CD14-positive monocyte (primary cell): ENCODE measurements at regions not wholly inside any gene's neighbourhood (a gene's known extent, or its start where the extent isn't known, plus 50 kb on each side); places are given as distances from the start of the nearest gene placed in this dataset.

Experiments
- DNase-seq, 3 donors: peaks; one replicate each; pipeline ENCODE4 v3.0.0-alpha.2; 2011 to 2022
- H2AFZ ChIP-seq: 2 replicates; pipeline ENCODE4 v1.6.0; 2012; ENCODE audit warnings: mild to moderate bottlenecking, low read depth, low read length, inconsistent platforms; ENCODE audit not compliant: insufficient read depth, poor library complexity, severe bottlenecking
- H3K27ac ChIP-seq, 2 donors: 1 replicate in 1 of 2; 2 replicates in 1 of 2; pipeline ENCODE4 v1.5.1; 2012 to 2013; ENCODE audit warnings: low read length in 2 of 2, control low read depth in 1 of 2, inconsistent platforms in 1 of 2, low read depth in 1 of 2, mild to moderate bottlenecking in 1 of 2
- H3K27me3 ChIP-seq, 2 donors: one replicate each; pipeline versions ENCODE4 v1.6.0 to v1.6.1; 2011 to 2013; ENCODE audit warnings: low read length in 2 of 2; ENCODE audit not compliant: control insufficient read depth in 2 of 2, insufficient read depth in 2 of 2
- H3K36me3 ChIP-seq, 2 donors: replicated peaks in 1 of 2; 1 replicate in 1 of 2; 2 replicates in 1 of 2; pipeline versions ENCODE4 v1.5.1 to v1.6.1; 2012 to 2013; ENCODE audit warnings: low read length in 2 of 2, control low read depth in 1 of 2, inconsistent platforms in 1 of 2, mild to moderate bottlenecking in 1 of 2; ENCODE audit not compliant: insufficient read depth in 2 of 2, control insufficient read depth in 1 of 2
- H3K4me1 ChIP-seq, 2 donors: 1 replicate in 1 of 2; 2 replicates in 1 of 2; pipeline versions ENCODE4 v1.5.1 to v1.6.1; 2012 to 2013; ENCODE audit warnings: low read length in 2 of 2, control low read depth in 1 of 2, inconsistent platforms in 1 of 2, mild to moderate bottlenecking in 1 of 2, moderate library complexity in 1 of 2; ENCODE audit not compliant: insufficient read depth in 2 of 2, control insufficient read depth in 1 of 2
- H3K4me2 ChIP-seq: replicated peaks from 2 replicates; pipeline ENCODE3; 2012; ENCODE audit warnings: low read length, moderate library complexity, mild to moderate bottlenecking; ENCODE audit not compliant: poor library complexity, severe bottlenecking; ENCODE audit errors: extremely low read depth
- H3K4me3 ChIP-seq, 3 experiments: fragments of 200-600 bp in 1 of 3; sonication (generic) in 1 of 3; replicated peaks in 1 of 3; 1 replicate in 2 of 3; 2 replicates in 1 of 3; pipeline ENCODE4 v1.5.1; 2011 to 2013; ENCODE audit warnings: low read length in 3 of 3, mild to moderate bottlenecking in 3 of 3, control low read depth in 2 of 3, low read depth in 2 of 3, inconsistent platforms in 1 of 3, moderate library complexity in 1 of 3
- H3K79me2 ChIP-seq: 2 replicates; pipeline ENCODE4 v1.6.0; 2012; ENCODE audit warnings: mild to moderate bottlenecking, control low read depth, inconsistent platforms, low read length, moderate library complexity; ENCODE audit not compliant: insufficient read depth
- H3K9ac ChIP-seq: 2 replicates; pipeline ENCODE4 v1.6.0; 2017; ENCODE audit warnings: low read length, mild to moderate bottlenecking; ENCODE audit not compliant: insufficient read depth, poor library complexity, severe bottlenecking
- H3K9me3 ChIP-seq, 2 donors: replicated peaks in 1 of 2; 1 replicate in 1 of 2; 2 replicates in 1 of 2; pipeline versions ENCODE4 v1.5.1 to v1.6.1; 2012 to 2013; ENCODE audit warnings: low read length in 2 of 2, control low read depth in 1 of 2; ENCODE audit not compliant: control insufficient read depth in 1 of 2, insufficient read depth in 1 of 2
- H4K20me1 ChIP-seq: 2 replicates; pipeline ENCODE4 v1.6.0; 2012; ENCODE audit warnings: mild to moderate bottlenecking, low read length, control low read depth, moderate library complexity; ENCODE audit not compliant: insufficient read depth
- H3K27ac Mint-ChIP-seq, 7 donors: one replicate each; pipeline ENCODE4 v1.8.0; 2020; ENCODE audit warnings: mild to moderate bottlenecking in 7 of 7, mixed read lengths in 7 of 7, moderate library complexity in 6 of 7, inconsistent platforms in 2 of 7
- H3K27me3 Mint-ChIP-seq, 3 donors: one replicate each; pipeline ENCODE4 v1.8.0; 2021 to 2022; ENCODE audit warnings: low read depth in 3 of 3, mild to moderate bottlenecking in 3 of 3, mixed read lengths in 3 of 3, moderate library complexity in 3 of 3, inconsistent platforms in 1 of 3
- H3K36me3 Mint-ChIP-seq, 2 donors: one replicate each; pipeline ENCODE4 v1.8.0; 2020; ENCODE audit warnings: mixed read lengths in 2 of 2, inconsistent platforms in 1 of 2, mild to moderate bottlenecking in 1 of 2
- H3K4me1 Mint-ChIP-seq: one replicate; pipeline ENCODE4 v1.8.0; 2020; ENCODE audit warnings: mild to moderate bottlenecking, mixed read lengths
- H3K4me3 Mint-ChIP-seq, 2 donors: one replicate each; pipeline ENCODE4 v1.8.0; 2020; ENCODE audit warnings: mild to moderate bottlenecking in 2 of 2, mixed read lengths in 2 of 2, moderate library complexity in 1 of 2
- H3K9me3 Mint-ChIP-seq, 7 donors: one replicate each; pipeline ENCODE4 v1.8.0; 2020 to 2022; ENCODE audit warnings: mixed read lengths in 7 of 7, mild to moderate bottlenecking in 6 of 7, moderate library complexity in 6 of 7, inconsistent platforms in 2 of 7
- CTCF ChIP-seq: fragments of 200-600 bp; IDR thresholded peaks from one replicate; pipeline ENCODE4 v1.8.0; 2022; ENCODE audit warnings: antibody characterized with exemption, mild to moderate bottlenecking
- WGBS: methylation state at CpG from one replicate; pipeline ENCODE4 v1.1.5; 2013; ENCODE audit warnings: missing lambda C conversion rate; ENCODE audit not compliant: insufficient coverage; 5-methylcytosine and 5-hydroxymethylcytosine counted together
- intact Hi-C, 2 donors: fragments of 100-400 bp; cut with micrococcal nuclease; formaldehyde crosslinking; loops; one replicate each; pipeline versions ENCODE4 v1.15.0 to v1.15.1; 2023

- no peaks in the 10 kb centered on the region for H3K9me3 ChIP-seq
- Mint-ChIP-seq H3K4me1 (peaks cover 3% of the 10 kb centered on the region), H3K9me3 (no peaks in the 10 kb centered on the region), H3K27ac (no peak overlapping the region), H3K4me3 (peak overlapping the region; percentile 39 to 67), H3K27me3 (peaks cover 0 to 2% (median 0%) of the 10 kb centered on the region in 3 donors), H3K36me3 (no peaks in the 10 kb centered on the region)
- H3K9ac ChIP-seq = no peak overlapping the region
- peak overlapping the region in 1 of 3 experiments; percentile 19 for H3K4me3 ChIP-seq
- no CpG with 5 or more reads among the region's 7 CpGs for WGBS
- peak; percentile 81 for TF ChIP-seq CTCF
- peak in 1 of 3 donors; percentile 7 for DNase-seq
- no peaks in the 10 kb centered on the region for H3K27me3 ChIP-seq
- H2AFZ ChIP-seq = peak overlapping the region; percentile 22
- no peaks in the 10 kb centered on the region for H4K20me1 ChIP-seq
- H3K4me2 ChIP-seq = peak overlapping the region; percentile 15
- H3K79me2 ChIP-seq = no peaks in the 10 kb centered on the region
- intact Hi-C loops = no loop called here
- no peaks in the 10 kb centered on the region for H3K36me3 ChIP-seq
- H3K4me1 ChIP-seq = no peaks in the 10 kb centered on the region
- no peak overlapping the region for H3K27ac ChIP-seq
Observed at GRCh38 chr12:91577586-91578539, 395.2 kb upstream of the DCN start.

GRCh38 chr12:91576432-91576831 is 393.8 kb upstream of the DCN start:
- WGBS = no CpG with 5 or more reads among the region's 1 CpG
- peaks cover 0 to 2% (median 0%) of the 10 kb centered on the region in 7 donors for H3K9me3 Mint-ChIP-seq
- Histone ChIP-seq H3K9ac (no peak overlapping the region), H2AFZ (no peak overlapping the region), H3K9me3 (no peaks in the 10 kb centered on the region), H3K27ac (no peak overlapping the region), H3K27me3 (no peaks in the 10 kb centered on the region), H3K36me3 (no peaks in the 10 kb centered on the region), H3K79me2 (no peaks in the 10 kb centered on the region), H3K4me1 (no peaks in the 10 kb centered on the region), H4K20me1 (no peaks in the 10 kb centered on the region), H3K4me2 (no peak overlapping the region), H3K4me3 (no peak overlapping the region)
- TF ChIP-seq CTCF = no peak
- peaks cover 0 to 4% (median 2%) of the 10 kb centered on the region in 3 donors for H3K27me3 Mint-ChIP-seq
- peaks cover 3% of the 10 kb centered on the region for H3K4me1 Mint-ChIP-seq
- intact Hi-C loops = no loop called here
- H3K4me3 Mint-ChIP-seq = no peak overlapping the region
- no peak for DNase-seq
- no peak overlapping the region for H3K27ac Mint-ChIP-seq
- no peaks in the 10 kb centered on the region for H3K36me3 Mint-ChIP-seq
